ENCODE measurements at regions not wholly inside any gene's neighbourhood (a gene's known extent, or its start where the extent isn't known, plus 50 kb on each side); places are given as distances from the start of the nearest gene placed in this dataset.

GRCh38 chr12:107339932-107340331, 246.6 kb upstream of the CRY1 start:
- no peaks in the 10 kb centered on the region for H3K36me3 ChIP-seq (ENCODE audit: low read depth, missing control alignments)
- 66 to 80% methylated on average over 2 of the region's 2 CpGs for WGBS, 2 donors
- no peaks in the 10 kb centered on the region for H3K9me3 ChIP-seq
- H3K27me3 ChIP-seq, result no peaks in the 10 kb centered on the region
- intact Hi-C loops (cut with DNase I; ENCODE audit: low total_unique reads), result no loop called here
- DNase-seq, result no peak
- no peaks in the 10 kb centered on the region for H3K4me1 ChIP-seq
- no peak overlapping the region for H3K27ac ChIP-seq
- H3K4me3 ChIP-seq, result no peak overlapping the region
- TF ChIP-seq CTCF (IDR thresholded peaks at IDR 0.05) (no peak), POLR2A (IDR thresholded peaks at IDR 0.05) (no peak)

- H3K4me3 ChIP-seq, result no peak overlapping the region
- DNase-seq, result no peak
- intact Hi-C loops (cut with DNase I; ENCODE audit: low total_unique reads), result no loop called here
- TF ChIP-seq CTCF (IDR thresholded peaks at IDR 0.05) (no peak), POLR2A (IDR thresholded peaks at IDR 0.05) (no peak)
- no peaks in the 10 kb centered on the region for H3K27me3 ChIP-seq
- H3K4me1 ChIP-seq, result no peaks in the 10 kb centered on the region
- no peak overlapping the region for H3K27ac ChIP-seq
- 77 to 83% methylated on average over 4 to 5 of the region's 5 CpGs for WGBS, 2 donors
- H3K9me3 ChIP-seq, result no peaks in the 10 kb centered on the region
- H3K36me3 ChIP-seq (ENCODE audit: low read depth, missing control alignments), result no peaks in the 10 kb centered on the region
These were observed 247.5 kb upstream of the CRY1 start for GRCh38 chr12:107340898-107341297.

GRCh38 chr12:107344035-107344808, 250.9 kb upstream of the CRY1 start:
- H3K27me3 ChIP-seq, result no peaks in the 10 kb centered on the region
- peaks cover 4% of the 10 kb centered on the region for H3K4me1 ChIP-seq
- DNase-seq, result no peak
- intact Hi-C loops (cut with DNase I; ENCODE audit: low total_unique reads), result no loop called here
- 83 to 93% methylated on average over 3 of the region's 3 CpGs for WGBS, 2 donors
- no peaks in the 10 kb centered on the region for H3K36me3 ChIP-seq (ENCODE audit: low read depth, missing control alignments)
- no peak overlapping the region for H3K27ac ChIP-seq
- H3K4me3 ChIP-seq, result no peak overlapping the region
- TF ChIP-seq CTCF (IDR thresholded peaks at IDR 0.05) (no peak), POLR2A (IDR thresholded peaks at IDR 0.05) (no peak)
- no peaks in the 10 kb centered on the region for H3K9me3 ChIP-seq

- intact Hi-C loops (cut with DNase I; ENCODE audit: low total_unique reads), result no loop called here
- Histone ChIP-seq H3K27ac (no peak overlapping the region), H3K9me3 (no peaks in the 10 kb centered on the region), H3K4me1 (peaks cover 4% of the 10 kb centered on the region), H3K4me3 (no peak overlapping the region), H3K36me3 (ENCODE audit: low read depth, missing control alignments) (no peaks in the 10 kb centered on the region), H3K27me3 (no peaks in the 10 kb centered on the region)
- WGBS, 2 donors, result 93 to 96% methylated on average over 3 of the region's 3 CpGs
- no peak for DNase-seq
- TF ChIP-seq POLR2A (IDR thresholded peaks at IDR 0.05), result no peak
- TF ChIP-seq CTCF (IDR thresholded peaks at IDR 0.05), result no peak
These were observed 253.9 kb upstream of the CRY1 start for GRCh38 chr12:107347261-107347660.

Measured in testis (tissue), 2 donors.